ENCODE measurements at regions not wholly inside any gene's neighbourhood (a gene's known extent, or its start where the extent isn't known, plus 50 kb on each side); places are given as distances from the start of the nearest gene placed in this dataset.

GRCh38 chr1:212190169-212190568 is 95.0 kb upstream of the PPP2R5A start:
- TF ChIP-seq POLR2AphosphoS5 (IDR thresholded peaks at IDR 0.05): no peak
- no peak for TF ChIP-seq EP300 (IDR thresholded peaks at IDR 0.05)
- no peak for TF ChIP-seq CTCF (IDR thresholded peaks at IDR 0.05)
